Central memory CD8-positive, alpha-beta T cell (primary cell): ENCODE measurements at regions not wholly inside any gene's neighbourhood (a gene's known extent, or its start where the extent isn't known, plus 50 kb on each side); places are given as distances from the start of the nearest gene placed in this dataset.

Source experiments
- ATAC-seq: fragments of 150-1000 bp; cut with Tn5 transposase; replicated peaks from 2 replicates; pipeline ENCODE4 v1.10.0; 2022; ENCODE audit warnings: mild to moderate bottlenecking, moderate FRiP score, moderate number of reproducible peaks; ENCODE audit not compliant: poor library complexity, severe bottlenecking; ENCODE audit errors: extremely low read depth
- DNase-seq, 2 donors: peaks; one replicate each; pipeline ENCODE4 v3.0.0; 2021; ENCODE audit warnings: low spot score in 2 of 2
- H3K27ac Mint-ChIP-seq: one replicate; pipeline ENCODE4 v1.8.0; 2022; ENCODE audit warnings: low read depth, mild to moderate bottlenecking, moderate library complexity, mixed read lengths
- H3K27me3 Mint-ChIP-seq: one replicate; pipeline ENCODE4 v1.8.0; 2022; ENCODE audit warnings: mixed read lengths
- H3K36me3 Mint-ChIP-seq: one replicate; pipeline ENCODE4 v1.8.0; 2022; ENCODE audit warnings: mild to moderate bottlenecking, moderate library complexity, mixed read lengths; ENCODE audit not compliant: insufficient read depth
- H3K4me1 Mint-ChIP-seq: one replicate; pipeline ENCODE4 v1.8.0; 2022; ENCODE audit warnings: mixed read lengths
- H3K4me3 Mint-ChIP-seq: one replicate; pipeline ENCODE4 v1.8.0; 2022; ENCODE audit warnings: mild to moderate bottlenecking, moderate library complexity, mixed read lengths
- H3K9me3 Mint-ChIP-seq: one replicate; pipeline ENCODE4 v1.8.0; 2022; ENCODE audit warnings: mixed read lengths

DNA sequence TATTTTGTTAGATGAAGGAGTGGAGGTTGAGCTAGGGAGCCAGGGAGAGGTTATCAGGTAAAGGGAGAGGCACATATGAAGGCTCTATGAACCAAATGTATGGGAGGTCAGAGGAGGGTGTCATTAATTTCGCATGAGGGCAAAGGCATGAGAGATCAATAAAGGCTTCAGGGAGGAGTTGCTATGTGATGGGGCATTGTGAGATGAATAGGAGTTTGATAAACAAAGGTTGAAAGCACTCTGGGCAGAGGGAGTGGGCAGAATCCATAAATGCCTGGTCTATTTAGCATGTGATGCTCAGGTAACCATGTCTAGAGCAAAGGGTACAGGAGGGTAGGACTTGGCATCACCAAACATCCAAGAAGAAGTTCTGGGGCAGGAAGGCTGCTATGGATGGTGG, 273.4 kb downstream of the HAUS1 start:
- Mint-ChIP-seq H3K4me1 (no peaks in the 10 kb centered on the region), H3K27ac (no peak overlapping the region), H3K9me3 (no peaks in the 10 kb centered on the region), H3K36me3 (no peaks in the 10 kb centered on the region), H3K4me3 (no peak overlapping the region), H3K27me3 (no peaks in the 10 kb centered on the region)
- DNase-seq (no peak), ATAC-seq (no peak)

DNA sequence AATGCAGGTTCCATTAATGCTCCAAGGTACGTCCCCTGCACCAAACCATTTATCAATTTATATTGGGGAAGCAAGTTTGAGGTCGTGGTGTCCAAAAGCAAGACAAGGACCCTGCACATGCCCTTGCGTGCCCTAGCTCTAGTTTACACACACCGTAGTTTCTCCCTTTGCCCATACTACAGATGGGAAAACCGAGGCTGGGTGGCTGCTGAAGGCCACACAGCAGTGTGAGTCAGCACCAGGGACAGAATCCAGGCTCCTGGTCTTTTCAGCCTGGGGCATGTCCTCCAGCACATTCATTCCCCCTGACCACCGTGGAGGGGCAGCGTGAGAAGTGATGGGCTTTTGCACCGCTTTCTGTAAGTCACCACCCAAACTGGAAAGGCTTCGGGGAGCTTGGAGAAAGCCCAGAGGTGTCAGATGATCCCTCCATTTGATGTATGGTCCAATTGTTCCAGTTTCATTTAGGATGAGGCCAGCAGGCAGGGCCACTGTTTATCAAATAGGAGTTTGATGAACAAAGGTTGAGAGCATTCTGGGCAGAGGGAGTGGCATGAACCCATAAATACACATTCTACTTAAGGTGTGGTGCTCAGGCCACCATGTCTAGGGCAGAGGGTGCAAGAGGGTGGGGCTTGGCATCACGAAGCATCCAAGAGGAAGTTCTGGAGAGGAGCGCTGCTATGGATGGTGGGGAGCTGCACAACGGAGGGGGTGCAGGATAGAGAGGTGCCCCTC, 274.1 kb downstream of the HAUS1 start:
- H3K36me3 Mint-ChIP-seq: no peaks in the 10 kb centered on the region
- no peaks in the 10 kb centered on the region for H3K4me1 Mint-ChIP-seq
- no peak for DNase-seq
- no peak for ATAC-seq
- no peak overlapping the region for H3K27ac Mint-ChIP-seq
- no peak overlapping the region for H3K4me3 Mint-ChIP-seq
- no peaks in the 10 kb centered on the region for H3K27me3 Mint-ChIP-seq
- H3K9me3 Mint-ChIP-seq: no peaks in the 10 kb centered on the region

DNA sequence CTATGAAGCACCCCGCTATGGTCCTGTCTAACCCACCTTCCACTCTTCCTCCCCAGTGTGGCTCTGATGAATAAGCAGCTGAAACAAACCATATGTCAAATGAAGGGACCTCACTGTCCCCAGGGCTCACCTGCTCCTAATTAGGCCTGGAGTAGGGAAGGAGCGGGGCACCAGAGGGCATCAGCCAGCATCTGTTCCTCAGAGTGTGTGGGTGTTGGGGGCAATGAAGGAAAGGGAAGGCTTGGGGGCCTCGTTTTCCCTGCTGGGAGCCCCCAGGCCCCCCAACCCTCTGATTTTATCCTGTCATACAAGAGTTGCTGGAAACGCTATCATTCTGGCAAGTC, 274.7 kb downstream of the HAUS1 start:
- no peak overlapping the region for H3K27ac Mint-ChIP-seq
- H3K4me3 Mint-ChIP-seq: no peak overlapping the region
- no peaks in the 10 kb centered on the region for H3K9me3 Mint-ChIP-seq
- no peak for ATAC-seq
- H3K4me1 Mint-ChIP-seq: no peaks in the 10 kb centered on the region
- no peaks in the 10 kb centered on the region for H3K36me3 Mint-ChIP-seq
- DNase-seq: no peak
- peaks cover under 1% of the 10 kb centered on the region for H3K27me3 Mint-ChIP-seq

DNA sequence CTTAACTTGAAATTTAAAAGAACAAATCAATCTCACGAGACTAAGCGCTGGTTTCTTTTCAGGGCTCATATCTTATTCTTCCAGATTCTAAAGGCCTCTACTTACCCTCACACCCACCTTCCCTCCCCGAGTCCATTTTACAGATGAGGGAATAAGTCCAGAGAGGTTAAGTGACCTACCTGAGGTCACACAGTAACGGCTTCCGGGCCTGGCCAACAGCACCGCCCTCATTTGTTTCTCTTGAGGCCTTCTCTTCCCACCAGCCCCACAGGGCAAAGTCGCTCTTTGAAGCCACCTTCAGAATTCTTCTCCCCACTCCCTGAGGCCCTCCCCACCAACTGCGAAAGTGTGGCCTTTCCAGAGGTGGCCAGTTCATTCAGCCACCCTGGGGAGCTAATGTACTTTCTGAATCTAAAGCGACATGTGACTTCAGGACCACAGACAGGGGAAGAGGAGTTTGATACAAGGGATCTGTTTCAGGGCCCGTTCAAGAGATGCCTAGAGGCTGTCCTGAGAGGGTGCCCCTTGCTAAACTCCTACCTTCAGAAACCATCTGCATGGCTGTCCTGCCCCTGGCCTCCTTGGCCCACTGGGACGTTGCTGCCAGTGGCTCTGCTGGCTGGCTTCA, 275.3 kb downstream of the HAUS1 start:
- no peak overlapping the region for H3K4me3 Mint-ChIP-seq
- DNase-seq: no peak
- H3K27ac Mint-ChIP-seq: no peak overlapping the region
- no peak for ATAC-seq
- peaks cover 7% of the 10 kb centered on the region for H3K27me3 Mint-ChIP-seq
- H3K4me1 Mint-ChIP-seq: no peaks in the 10 kb centered on the region
- no peaks in the 10 kb centered on the region for H3K9me3 Mint-ChIP-seq
- H3K36me3 Mint-ChIP-seq: no peaks in the 10 kb centered on the region

DNA sequence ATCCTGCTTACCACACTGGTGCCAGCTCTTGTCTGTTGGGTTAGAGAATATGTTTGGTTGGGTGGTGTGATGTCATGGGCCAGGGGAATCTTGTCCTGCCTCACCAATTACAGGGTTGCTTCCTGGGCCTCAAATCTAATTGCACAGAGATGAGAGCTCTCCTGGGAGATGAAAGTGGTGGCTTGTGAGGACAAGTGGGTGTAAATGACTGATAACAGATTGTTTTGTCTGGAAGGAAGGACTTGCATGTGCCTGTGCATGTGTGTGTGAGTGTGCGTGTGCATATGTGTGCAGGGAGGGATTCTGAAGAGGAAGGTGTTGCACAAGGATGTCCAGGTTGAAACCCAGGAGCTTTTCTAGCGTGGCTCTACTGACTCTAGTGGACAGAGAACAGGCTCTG, 271.9 kb downstream of the LOXHD1 start:
- Mint-ChIP-seq H3K27me3 (peaks cover 17% of the 10 kb centered on the region), H3K9me3 (no peaks in the 10 kb centered on the region), H3K4me3 (no peak overlapping the region), H3K36me3 (no peaks in the 10 kb centered on the region), H3K27ac (no peak overlapping the region), H3K4me1 (no peaks in the 10 kb centered on the region)
- DNase-seq (no peak), ATAC-seq (no peak)

DNA sequence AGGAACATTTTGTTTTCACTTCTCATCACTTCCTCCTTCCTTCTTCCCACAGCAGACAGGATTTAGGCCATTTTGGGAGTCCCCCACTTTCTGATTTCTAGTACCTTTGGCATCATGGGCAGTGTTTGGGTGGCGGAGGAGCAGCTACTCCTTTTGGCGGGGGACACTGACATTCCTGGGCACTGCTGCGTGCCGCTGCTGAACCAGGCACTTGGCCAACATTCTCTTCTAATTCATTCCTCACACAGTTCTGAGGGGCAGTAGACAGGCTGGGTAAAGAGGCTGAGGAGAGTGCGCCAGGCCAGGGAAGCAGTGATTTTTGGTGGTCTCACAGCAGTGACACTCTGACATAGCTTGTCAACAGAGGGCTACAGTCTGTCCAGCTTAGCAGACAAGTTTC, 270.2 kb downstream of the LOXHD1 start:
- no peaks in the 10 kb centered on the region for H3K36me3 Mint-ChIP-seq
- H3K4me3 Mint-ChIP-seq: no peak overlapping the region
- no peaks in the 10 kb centered on the region for H3K9me3 Mint-ChIP-seq
- H3K27me3 Mint-ChIP-seq: peaks cover 17% of the 10 kb centered on the region
- DNase-seq: no peak
- no peak for ATAC-seq
- H3K27ac Mint-ChIP-seq: no peak overlapping the region
- H3K4me1 Mint-ChIP-seq: no peaks in the 10 kb centered on the region

DNA sequence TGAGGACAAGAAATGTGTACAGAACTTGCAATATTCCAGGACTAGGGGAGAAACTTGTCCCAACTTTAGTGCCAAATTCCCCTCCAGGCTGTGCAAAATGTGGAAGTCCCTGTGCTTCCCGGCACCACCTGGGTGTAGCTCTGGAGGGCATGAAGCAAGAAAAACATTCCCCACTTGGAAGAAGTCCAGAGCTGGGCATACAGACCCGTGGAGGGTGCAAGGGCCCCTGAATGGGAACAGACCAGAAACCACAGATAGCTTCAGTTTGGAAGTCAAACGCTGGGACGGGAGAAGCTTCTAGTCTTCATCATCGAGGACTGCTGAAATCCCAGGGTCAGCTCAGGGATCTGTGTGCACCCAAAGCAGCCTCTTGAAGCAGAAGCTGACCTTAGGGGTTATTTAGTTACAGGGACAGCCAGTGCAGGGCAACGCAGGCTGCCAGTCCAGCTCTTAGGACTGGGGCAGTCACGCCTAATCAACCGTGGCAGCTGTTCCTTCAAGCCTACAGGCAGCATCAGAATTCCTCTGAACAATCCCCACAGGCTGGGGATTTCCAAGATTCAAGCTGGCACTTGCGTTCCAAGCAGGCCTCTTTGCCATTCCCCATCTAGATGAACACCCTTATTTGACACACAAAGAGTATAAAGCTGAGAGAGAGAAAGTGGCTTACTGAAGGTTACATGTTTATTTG, 269.4 kb downstream of the LOXHD1 start:
- no peaks in the 10 kb centered on the region for H3K36me3 Mint-ChIP-seq
- DNase-seq (no peak), ATAC-seq (no peak)
- no peaks in the 10 kb centered on the region for H3K4me1 Mint-ChIP-seq
- H3K27me3 Mint-ChIP-seq: peaks cover 17% of the 10 kb centered on the region
- no peak overlapping the region for H3K27ac Mint-ChIP-seq
- no peaks in the 10 kb centered on the region for H3K9me3 Mint-ChIP-seq
- H3K4me3 Mint-ChIP-seq: no peak overlapping the region

DNA sequence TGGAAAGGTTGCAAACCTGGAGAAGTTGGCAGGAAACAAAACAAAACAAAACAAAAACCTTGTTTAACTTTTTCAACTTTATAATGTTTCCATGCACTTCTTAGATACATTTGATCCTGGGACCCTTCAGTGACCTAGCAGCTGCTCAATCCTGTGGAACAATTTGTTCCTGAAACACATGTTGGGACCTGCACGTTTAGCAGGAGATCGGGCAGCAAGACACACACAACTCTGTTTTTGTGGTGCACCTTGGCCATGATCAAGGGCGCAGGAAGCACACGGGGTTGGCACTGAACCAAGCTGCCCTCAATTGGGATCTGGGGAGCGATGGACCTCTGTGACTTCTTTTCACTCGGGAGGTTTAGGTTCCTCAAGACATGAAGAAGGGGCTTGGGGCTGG, 268.7 kb downstream of the LOXHD1 start:
- no peak for ATAC-seq
- Mint-ChIP-seq H3K27ac (no peak overlapping the region), H3K36me3 (no peaks in the 10 kb centered on the region)

DNA sequence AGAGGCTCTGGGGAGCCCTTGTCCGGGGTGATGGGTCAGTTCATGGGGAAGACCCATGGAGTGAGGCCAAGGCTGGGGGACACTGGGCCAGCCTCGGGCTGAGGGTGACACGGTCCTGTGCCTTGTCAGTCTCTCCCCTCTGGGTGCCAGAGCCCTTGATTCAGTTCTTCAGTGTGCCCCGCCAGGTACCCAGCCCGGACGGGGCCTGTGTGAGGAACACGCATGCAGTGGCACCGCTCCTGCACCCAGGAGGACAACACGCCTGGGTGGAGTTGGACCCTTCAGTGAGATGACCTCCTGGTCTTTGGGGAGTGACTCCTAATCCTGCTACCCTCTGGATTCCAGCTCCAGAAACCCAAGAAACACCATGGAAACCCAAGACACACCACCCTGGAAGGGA, 264.4 kb downstream of the LOXHD1 start:
- Mint-ChIP-seq H3K4me1 (peaks cover 6% of the 10 kb centered on the region), H3K27ac (no peak overlapping the region), H3K27me3 (no peaks in the 10 kb centered on the region), H3K36me3 (peaks cover 2% of the 10 kb centered on the region), H3K9me3 (no peaks in the 10 kb centered on the region), H3K4me3 (no peak overlapping the region)
- no peak for DNase-seq
- no peak for ATAC-seq

More for the DNA sequence above, 268.7 kb downstream of the LOXHD1 start:
- Mint-ChIP-seq H3K9me3 (no peaks in the 10 kb centered on the region), H3K4me3 (no peak overlapping the region), H3K4me1 (no peaks in the 10 kb centered on the region), H3K27me3 (peaks cover 17% of the 10 kb centered on the region)
- no peak for DNase-seq

DNA sequence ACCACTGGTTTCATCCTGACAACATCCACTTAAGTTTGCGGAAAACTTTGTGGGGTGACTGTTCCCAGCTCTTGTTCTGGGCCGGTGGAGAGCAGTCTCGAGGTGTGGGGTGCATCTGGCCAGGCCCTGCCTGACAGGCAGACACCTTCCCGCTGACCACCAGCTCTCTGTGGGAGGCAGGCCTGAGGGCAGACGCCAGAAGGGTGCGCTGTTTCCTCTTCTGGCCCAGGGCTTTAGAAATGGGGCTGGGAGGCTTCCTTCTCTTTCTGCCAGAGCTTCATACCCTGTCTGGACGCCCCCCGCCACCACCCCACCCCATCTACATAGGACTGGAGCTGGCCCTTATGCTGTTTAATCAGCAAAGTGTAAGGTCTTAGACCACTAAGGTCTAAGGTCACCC, 263.8 kb downstream of the LOXHD1 start:
- Mint-ChIP-seq H3K36me3 (peaks cover 7% of the 10 kb centered on the region), H3K9me3 (peaks cover 6% of the 10 kb centered on the region), H3K27me3 (no peaks in the 10 kb centered on the region), H3K4me3 (no peak overlapping the region), H3K4me1 (peaks cover 12% of the 10 kb centered on the region), H3K27ac (no peak overlapping the region)
- DNase-seq (no peak), ATAC-seq (no peak)

DNA sequence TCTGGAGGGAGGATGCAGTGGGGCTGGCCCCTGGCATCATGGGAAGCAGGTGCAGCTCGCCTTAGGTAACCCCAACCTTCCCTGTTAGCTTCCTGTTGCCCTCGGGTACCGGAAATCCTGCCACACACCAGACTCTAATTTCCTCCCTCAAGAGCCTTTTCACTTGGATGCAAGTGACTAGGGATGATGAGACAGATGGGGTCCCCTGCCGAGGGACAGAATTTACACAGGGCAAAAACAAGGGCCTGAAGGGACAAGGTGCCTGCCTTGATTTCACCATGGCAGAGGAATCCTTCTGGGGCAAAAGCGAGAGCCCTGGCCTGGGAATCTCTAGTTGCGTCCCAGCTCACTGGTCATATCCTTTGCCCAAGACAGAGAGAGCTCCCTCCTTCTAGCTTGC, 263.1 kb downstream of the LOXHD1 start:
- no peak for DNase-seq
- no peak for ATAC-seq
- Mint-ChIP-seq H3K4me3 (no peak overlapping the region), H3K27me3 (no peaks in the 10 kb centered on the region), H3K27ac (no peak overlapping the region), H3K36me3 (peaks cover 7% of the 10 kb centered on the region), H3K9me3 (peaks cover 6% of the 10 kb centered on the region), H3K4me1 (peaks cover 12% of the 10 kb centered on the region)

DNA sequence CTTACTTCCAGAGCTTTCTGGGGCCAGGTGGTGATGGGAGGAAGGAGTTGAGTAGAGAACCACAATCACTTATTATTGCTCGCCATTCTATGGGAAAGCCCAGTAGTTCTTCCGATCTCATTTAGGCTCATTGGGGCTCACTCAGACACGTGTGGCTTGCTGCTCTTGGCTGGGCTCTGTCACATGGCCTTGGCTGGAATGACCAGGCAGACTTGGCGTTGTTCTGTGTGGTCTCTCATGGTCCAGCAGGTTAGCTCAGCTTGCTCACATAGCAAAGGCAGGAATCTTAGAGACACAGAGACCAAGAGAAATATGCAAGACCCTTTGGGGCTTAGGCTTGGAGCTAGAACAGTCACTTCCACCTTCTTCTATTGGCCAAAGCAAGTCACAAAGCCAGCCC, 261.2 kb downstream of the LOXHD1 start:
- H3K27ac Mint-ChIP-seq: no peak overlapping the region
- ATAC-seq (no peak), DNase-seq (no peak)
- peaks cover 7% of the 10 kb centered on the region for H3K36me3 Mint-ChIP-seq
- no peak overlapping the region for H3K4me3 Mint-ChIP-seq
- H3K9me3 Mint-ChIP-seq: peaks cover 6% of the 10 kb centered on the region
- H3K27me3 Mint-ChIP-seq: no peaks in the 10 kb centered on the region
- peaks cover 12% of the 10 kb centered on the region for H3K4me1 Mint-ChIP-seq

DNA sequence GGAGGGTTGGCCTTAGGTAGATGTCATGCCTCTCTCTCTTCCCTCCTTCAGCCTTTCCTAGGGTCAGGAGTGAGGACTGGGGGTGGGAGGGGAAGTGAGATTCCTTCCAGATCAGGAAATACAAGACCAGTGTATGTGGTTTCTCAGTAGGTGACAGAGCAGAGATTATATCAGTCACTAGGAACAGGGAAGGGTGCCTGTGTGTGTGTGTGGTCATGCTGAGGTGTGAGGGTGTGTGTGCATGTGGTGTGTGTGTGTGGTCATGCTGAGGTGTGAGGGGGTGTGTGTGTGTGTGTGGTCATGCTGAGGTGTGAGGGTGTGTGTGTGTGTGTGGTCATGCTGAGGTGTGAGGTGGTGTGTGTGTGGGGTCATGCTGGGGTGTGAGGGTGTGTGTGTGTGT, 259.8 kb downstream of the LOXHD1 start:
- peak overlapping the region; percentile 36 for H3K27ac Mint-ChIP-seq
- ATAC-seq: no peak
- H3K36me3 Mint-ChIP-seq: peaks cover 7% of the 10 kb centered on the region
- no peak overlapping the region for H3K4me3 Mint-ChIP-seq
- DNase-seq: no peak
- peaks cover 6% of the 10 kb centered on the region for H3K9me3 Mint-ChIP-seq
- H3K27me3 Mint-ChIP-seq: no peaks in the 10 kb centered on the region
- peaks cover 12% of the 10 kb centered on the region for H3K4me1 Mint-ChIP-seq
